HG02642 (cell line): ENCODE measurements at regions not wholly inside any gene's neighbourhood (a gene's known extent, or its start where the extent isn't known, plus 50 kb on each side); places are given as distances from the start of the nearest gene placed in this dataset.
A peak's percentile ranks its signal among the peaks of the same experiment; 100 is the strongest.

Experiments used
- ATAC-seq: cut with Tn5 transposase; IDR thresholded peaks from one replicate; pipeline ENCODE4 v1.9.1; 2021; ENCODE audit warnings: mild to moderate bottlenecking; ENCODE audit not compliant: unreplicated experiment, poor library complexity

- no peak for ATAC-seq
These were observed 138.3 kb downstream of the TOMM20 start for GRCh38 chr1:234990328-234990675.

- ATAC-seq: no peak
These were observed 138.9 kb downstream of the TOMM20 start for GRCh38 chr1:234989479-234990327.

- ATAC-seq: no peak
These were observed 139.6 kb downstream of the TOMM20 start for GRCh38 chr1:234989019-234989418.

- no peak for ATAC-seq
These were observed 140.1 kb downstream of the TOMM20 start for GRCh38 chr1:234988536-234988935.

- no peak for ATAC-seq
These were observed 140.5 kb downstream of the TOMM20 start for GRCh38 chr1:234988155-234988517.

GRCh38 chr1:234987415-234988154, 141.1 kb downstream of the TOMM20 start:
- peak; percentile 72 for ATAC-seq

- ATAC-seq: no peak
These were observed 141.8 kb downstream of the TOMM20 start for GRCh38 chr1:234986750-234987414.

- no peak for ATAC-seq
These were observed 142.9 kb downstream of the TOMM20 start for GRCh38 chr1:234985516-234986294.

GRCh38 chr1:234985007-234985370, 143.6 kb downstream of the TOMM20 start:
- no peak for ATAC-seq

- ATAC-seq: no peak
These were observed 144.9 kb downstream of the TOMM20 start for GRCh38 chr1:234983564-234984238.

- ATAC-seq: no peak
These were observed 146.9 kb downstream of the TOMM20 start for GRCh38 chr1:234981758-234982157.

- peak; percentile 44 for ATAC-seq
These were observed 147.8 kb downstream of the TOMM20 start for GRCh38 chr1:234980645-234981396.

GRCh38 chr1:234980291-234980644, 148.4 kb downstream of the TOMM20 start:
- no peak for ATAC-seq

GRCh38 chr1:234979296-234980279, 149.0 kb downstream of the TOMM20 start:
- ATAC-seq: no peak

- peak; percentile 70 for ATAC-seq
These were observed 150.0 kb downstream of the TOMM20 start for GRCh38 chr1:234978397-234979295.

GRCh38 chr1:234977875-234978396, 150.7 kb downstream of the TOMM20 start:
- ATAC-seq: no peak
